Stomach smooth muscle (tissue), 2 donors: ENCODE measurements at regions not wholly inside any gene's neighbourhood (a gene's known extent, or its start where the extent isn't known, plus 50 kb on each side); places are given as distances from the start of the nearest gene placed in this dataset.

Experiments used
- H3K27ac ChIP-seq: one replicate; pipeline ENCODE4 v1.7.0; 2013; ENCODE audit warnings: mild to moderate bottlenecking, low read length, inconsistent platforms
- H3K27me3 ChIP-seq, 2 donors: one replicate each; pipeline ENCODE4 v1.7.0; 2013; ENCODE audit warnings: low read length in 2 of 2; ENCODE audit not compliant: insufficient read depth in 2 of 2, control insufficient read depth in 1 of 2
- H3K36me3 ChIP-seq, 2 donors: one replicate each; pipeline ENCODE4 v1.7.0; 2013; ENCODE audit warnings: low read length in 2 of 2; ENCODE audit not compliant: control insufficient read depth in 2 of 2, insufficient read depth in 2 of 2
- H3K4me1 ChIP-seq: one replicate; pipeline ENCODE4 v1.7.0; 2013; ENCODE audit warnings: low read length; ENCODE audit not compliant: control insufficient read depth, insufficient read depth
- H3K4me3 ChIP-seq, 2 donors: one replicate each; pipeline ENCODE4 v1.7.0; 2013; ENCODE audit warnings: low read length in 2 of 2
- H3K9ac ChIP-seq, 2 donors: one replicate each; pipeline ENCODE4 v1.7.0; 2013; ENCODE audit warnings: low read length in 2 of 2, mild to moderate bottlenecking in 1 of 2
- H3K9me3 ChIP-seq, 2 donors: one replicate each; pipeline ENCODE4 v1.7.0; 2013; ENCODE audit warnings: low read length in 2 of 2; ENCODE audit not compliant: control insufficient read depth in 2 of 2
- donor health status: healthy.
- donor health status: Pancreatic carcinoma.

- Histone ChIP-seq H3K27ac (no peak overlapping the region), H3K9ac (no peak overlapping the region), H3K4me3 (no peak overlapping the region), H3K4me1 (peaks cover 4% of the 10 kb centered on the region), H3K36me3 (no peaks in the 10 kb centered on the region), H3K9me3 (peaks cover 0 to 4% of the 10 kb centered on the region in 2 donors), H3K27me3 (peaks cover 38 to 40% of the 10 kb centered on the region in 2 donors)
Measured at GRCh38 chr17:34154961-34155730, 99.9 kb upstream of the CCL2 start.

- Histone ChIP-seq H3K36me3 (no peaks in the 10 kb centered on the region), H3K9ac (no peak overlapping the region), H3K4me1 (peaks cover 4% of the 10 kb centered on the region), H3K9me3 (peaks cover 0 to 4% of the 10 kb centered on the region in 2 donors), H3K27me3 (peaks cover 40 to 42% of the 10 kb centered on the region in 2 donors), H3K4me3 (no peak overlapping the region), H3K27ac (no peak overlapping the region)
Measured at GRCh38 chr17:34155947-34156346, 99.1 kb upstream of the CCL2 start.

- no peak overlapping the region for H3K27ac ChIP-seq
- H3K27me3 ChIP-seq, result peaks cover 40 to 44% of the 10 kb centered on the region in 2 donors
- peaks cover 0 to 4% of the 10 kb centered on the region in 2 donors for H3K9me3 ChIP-seq
- no peaks in the 10 kb centered on the region for H3K36me3 ChIP-seq
- peaks cover 4% of the 10 kb centered on the region for H3K4me1 ChIP-seq
- H3K9ac ChIP-seq, result no peak overlapping the region
- peak overlapping the region; percentile 20 to 22 for H3K4me3 ChIP-seq
Measured at GRCh38 chr17:34156401-34156740, 98.7 kb upstream of the CCL2 start.

GRCh38 chr17:34156741-34157589, 98.1 kb upstream of the CCL2 start:
- H3K4me1 ChIP-seq, result peaks cover 4% of the 10 kb centered on the region
- H3K36me3 ChIP-seq, result no peaks in the 10 kb centered on the region
- no peak overlapping the region for H3K27ac ChIP-seq
- peak overlapping the region; percentile 20 to 22 for H3K4me3 ChIP-seq
- H3K9ac ChIP-seq, result no peak overlapping the region
- H3K27me3 ChIP-seq, result peaks cover 46 to 49% of the 10 kb centered on the region in 2 donors
- H3K9me3 ChIP-seq, result peaks cover 0 to 4% of the 10 kb centered on the region in 2 donors

GRCh38 chr17:34161690-34162089, 93.4 kb upstream of the CCL2 start:
- Histone ChIP-seq H3K4me3 (no peak overlapping the region), H3K4me1 (peaks cover 3% of the 10 kb centered on the region), H3K9me3 (peaks cover 0 to 4% of the 10 kb centered on the region in 2 donors), H3K36me3 (no peaks in the 10 kb centered on the region), H3K27me3 (peaks cover 35 to 45% of the 10 kb centered on the region in 2 donors), H3K27ac (no peak overlapping the region), H3K9ac (no peak overlapping the region)

GRCh38 chr17:34163123-34163522, 92.0 kb upstream of the CCL2 start:
- no peak overlapping the region for H3K4me3 ChIP-seq
- peaks cover 21 to 36% of the 10 kb centered on the region in 2 donors for H3K27me3 ChIP-seq
- no peaks in the 10 kb centered on the region for H3K36me3 ChIP-seq
- no peaks in the 10 kb centered on the region for H3K4me1 ChIP-seq
- H3K9ac ChIP-seq, result no peak overlapping the region
- H3K9me3 ChIP-seq, result peaks cover 0 to 4% of the 10 kb centered on the region in 2 donors
- no peak overlapping the region for H3K27ac ChIP-seq

GRCh38 chr17:34163646-34164045, 91.4 kb upstream of the CCL2 start:
- peaks cover 0 to 2% of the 10 kb centered on the region in 2 donors for H3K9me3 ChIP-seq
- no peak overlapping the region for H3K9ac ChIP-seq
- H3K27me3 ChIP-seq, result peaks cover 20 to 32% of the 10 kb centered on the region in 2 donors
- no peak overlapping the region for H3K4me3 ChIP-seq
- H3K4me1 ChIP-seq, result no peaks in the 10 kb centered on the region
- no peak overlapping the region for H3K27ac ChIP-seq
- no peaks in the 10 kb centered on the region for H3K36me3 ChIP-seq

- Histone ChIP-seq H3K4me1 (no peaks in the 10 kb centered on the region), H3K27ac (no peak overlapping the region), H3K9me3 (no peaks in the 10 kb centered on the region), H3K4me3 (no peak overlapping the region), H3K36me3 (no peaks in the 10 kb centered on the region), H3K9ac (no peak overlapping the region), H3K27me3 (peaks cover 20 to 32% of the 10 kb centered on the region in 2 donors)
Measured at GRCh38 chr17:34164837-34165236, 90.2 kb upstream of the CCL2 start.

- no peaks in the 10 kb centered on the region for H3K36me3 ChIP-seq
- no peak overlapping the region for H3K27ac ChIP-seq
Measured at GRCh38 chr17:34166352-34166751, 88.7 kb upstream of the CCL2 start.

GRCh38 chr17:34167354-34167753, 87.7 kb upstream of the CCL2 start:
- Histone ChIP-seq H3K27me3 (peaks cover 13 to 20% of the 10 kb centered on the region in 2 donors), H3K27ac (no peak overlapping the region), H3K9me3 (no peaks in the 10 kb centered on the region), H3K9ac (no peak overlapping the region), H3K4me1 (no peaks in the 10 kb centered on the region), H3K36me3 (no peaks in the 10 kb centered on the region), H3K4me3 (no peak overlapping the region)

More at GRCh38 chr17:34166352-34166751, 88.7 kb upstream of the CCL2 start:
- Histone ChIP-seq H3K4me3 (no peak overlapping the region), H3K9me3 (no peaks in the 10 kb centered on the region), H3K4me1 (no peaks in the 10 kb centered on the region), H3K27me3 (peaks cover 18 to 29% of the 10 kb centered on the region in 2 donors), H3K9ac (no peak overlapping the region)
